ENCODE measurements at regions not wholly inside any gene's neighbourhood (a gene's known extent, or its start where the extent isn't known, plus 50 kb on each side); places are given as distances from the start of the nearest gene placed in this dataset.

DNA sequence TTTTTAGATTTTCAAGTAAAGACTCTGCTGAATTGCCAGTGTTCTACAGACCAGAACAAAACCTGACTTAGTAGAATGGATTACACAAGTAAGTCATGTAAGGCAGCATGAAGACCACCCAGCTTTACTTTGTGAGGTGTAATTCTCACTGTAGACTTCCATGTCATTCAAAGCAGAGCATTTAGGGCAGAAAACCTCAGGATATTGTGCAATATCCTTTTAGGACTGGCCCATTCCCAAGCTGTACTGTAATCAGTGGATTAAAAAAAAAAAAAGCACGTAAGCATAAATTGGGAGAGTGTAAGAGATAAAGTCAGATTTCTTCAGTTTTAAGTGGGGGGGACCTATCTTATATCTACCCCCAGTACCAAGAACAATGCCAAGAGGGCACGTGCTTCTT lies 380.5 kb upstream of the PRMT6 start:
- DNase-seq (ENCODE audit: extremely low read depth, low read depth) = no peak
- H3K4me3 ChIP-seq (replicated peaks; ENCODE audit: low read depth, low read length) = no peak overlapping the region
- TF ChIP-seq, protein P1, sequence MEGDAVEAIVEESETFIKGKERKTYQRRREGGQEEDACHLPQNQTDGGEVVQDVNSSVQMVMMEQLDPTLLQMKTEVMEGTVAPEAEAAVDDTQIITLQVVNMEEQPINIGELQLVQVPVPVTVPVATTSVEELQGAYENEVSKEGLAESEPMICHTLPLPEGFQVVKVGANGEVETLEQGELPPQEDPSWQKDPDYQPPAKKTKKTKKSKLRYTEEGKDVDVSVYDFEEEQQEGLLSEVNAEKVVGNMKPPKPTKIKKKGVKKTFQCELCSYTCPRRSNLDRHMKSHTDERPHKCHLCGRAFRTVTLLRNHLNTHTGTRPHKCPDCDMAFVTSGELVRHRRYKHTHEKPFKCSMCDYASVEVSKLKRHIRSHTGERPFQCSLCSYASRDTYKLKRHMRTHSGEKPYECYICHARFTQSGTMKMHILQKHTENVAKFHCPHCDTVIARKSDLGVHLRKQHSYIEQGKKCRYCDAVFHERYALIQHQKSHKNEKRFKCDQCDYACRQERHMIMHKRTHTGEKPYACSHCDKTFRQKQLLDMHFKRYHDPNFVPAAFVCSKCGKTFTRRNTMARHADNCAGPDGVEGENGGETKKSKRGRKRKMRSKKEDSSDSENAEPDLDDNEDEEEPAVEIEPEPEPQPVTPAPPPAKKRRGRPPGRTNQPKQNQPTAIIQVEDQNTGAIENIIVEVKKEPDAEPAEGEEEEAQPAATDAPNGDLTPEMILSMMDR (IDR thresholded peaks at IDR 0.05; ENCODE audit: low read depth, low read length, missing control alignments) = no peak

DNA sequence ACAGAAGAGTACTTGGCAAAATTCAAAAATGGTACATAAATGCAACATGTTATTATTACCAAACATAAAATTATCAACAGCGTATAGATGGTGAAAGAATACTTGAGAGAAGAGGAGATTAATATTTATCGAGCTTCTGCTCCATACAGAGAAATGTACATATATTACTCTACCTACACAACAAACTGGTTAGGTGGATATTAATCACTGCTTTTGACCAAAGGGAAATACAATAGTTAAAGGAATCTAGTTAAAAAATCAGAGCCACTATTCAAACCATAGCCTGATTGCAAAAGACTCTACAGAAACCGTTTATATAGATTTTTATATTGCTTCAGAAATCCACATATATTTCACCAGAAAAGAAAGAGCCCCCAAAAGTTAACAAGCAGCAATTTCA lies 379.3 kb upstream of the PRMT6 start:
- H3K4me3 ChIP-seq (replicated peaks; ENCODE audit: low read depth, low read length) = no peak overlapping the region
- TF ChIP-seq, protein P1 (IDR thresholded peaks at IDR 0.05; ENCODE audit: low read depth, low read length, missing control alignments) = no peak
- DNase-seq (ENCODE audit: extremely low read depth, low read depth) = no peak

DNA sequence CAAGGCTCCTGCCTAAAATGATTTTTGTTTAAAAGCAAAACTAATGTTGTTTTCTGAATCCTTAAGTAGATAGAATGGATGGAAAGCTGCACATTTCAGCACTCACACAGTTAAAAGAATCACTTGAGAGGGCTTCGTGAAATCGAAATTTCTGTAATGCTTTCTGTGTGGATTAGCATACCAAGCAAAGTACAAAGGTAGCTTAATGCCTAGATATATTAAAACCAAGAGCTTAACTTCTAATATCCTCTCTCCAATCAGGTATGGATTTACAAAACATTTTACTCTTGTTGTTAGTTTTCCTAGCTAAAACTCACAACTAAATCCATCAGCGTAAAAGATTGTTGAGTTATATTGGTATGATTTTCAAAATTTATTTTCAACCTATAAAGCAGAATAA lies 378.8 kb upstream of the PRMT6 start:
- DNase-seq (ENCODE audit: extremely low read depth, low read depth) = no peak
- TF ChIP-seq, protein P1 (IDR thresholded peaks at IDR 0.05; ENCODE audit: low read depth, low read length, missing control alignments) = no peak
- no peak overlapping the region for H3K4me3 ChIP-seq (replicated peaks; ENCODE audit: low read depth, low read length)

DNA sequence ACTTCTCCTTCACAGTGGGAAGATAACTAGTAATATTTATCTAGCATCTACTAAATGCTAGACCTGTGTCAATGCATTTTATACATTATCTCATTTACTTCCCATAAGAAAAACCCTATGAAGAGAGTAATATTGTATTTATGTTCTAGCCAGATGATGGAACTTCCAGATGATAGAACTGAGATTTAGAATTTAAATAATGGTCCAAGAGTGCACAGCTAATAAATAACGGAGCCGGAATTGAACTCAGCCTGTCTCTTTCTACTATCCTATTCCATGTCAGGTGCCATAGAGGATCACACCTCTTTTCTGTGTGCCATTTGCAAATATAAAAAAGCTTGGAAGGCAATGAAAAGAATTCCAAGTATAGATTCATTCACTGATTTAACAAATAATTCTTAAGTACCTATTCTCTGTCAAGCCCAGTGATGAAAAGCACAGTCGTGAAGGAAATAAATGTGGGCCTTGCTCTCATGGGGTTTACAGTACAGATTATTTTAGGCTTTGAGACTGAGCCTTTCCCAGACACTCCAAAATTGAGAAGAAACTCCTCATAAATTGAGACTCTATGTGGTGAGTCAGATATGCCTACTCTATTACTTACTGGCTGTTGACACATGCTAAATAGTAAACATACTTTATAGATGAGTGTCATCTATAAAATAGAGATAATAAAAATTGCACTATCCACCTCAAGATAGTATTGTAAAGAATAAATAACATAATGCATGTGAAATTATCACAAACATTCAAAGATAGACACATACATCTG lies 378.0 kb upstream of the PRMT6 start:
- TF ChIP-seq, protein P1 (IDR thresholded peaks at IDR 0.05; ENCODE audit: low read depth, low read length, missing control alignments) = no peak
- DNase-seq (ENCODE audit: extremely low read depth, low read depth) = no peak
- no peak overlapping the region for H3K4me3 ChIP-seq (replicated peaks; ENCODE audit: low read depth, low read length)

DNA sequence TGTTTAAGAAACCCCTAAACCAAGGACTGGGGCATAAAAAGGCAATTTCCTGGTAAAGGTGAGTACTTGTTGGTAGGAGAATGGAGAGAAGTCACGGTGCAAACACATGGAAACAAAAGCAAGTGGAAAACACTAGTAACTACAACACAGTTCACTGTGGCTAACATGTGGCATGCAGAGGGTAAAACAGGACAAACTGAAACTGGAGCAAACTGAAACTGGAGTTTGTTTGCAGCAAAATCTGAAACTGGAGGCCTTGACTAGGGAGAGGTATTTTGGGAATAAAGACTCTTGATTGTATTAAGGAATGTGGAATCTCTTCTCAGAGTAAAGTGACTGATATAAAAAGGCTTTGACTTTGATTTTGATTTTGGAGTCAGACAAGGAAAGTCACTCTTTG lies 376.3 kb upstream of the PRMT6 start:
- no peak overlapping the region for H3K4me3 ChIP-seq (replicated peaks; ENCODE audit: low read depth, low read length)
- TF ChIP-seq, protein P1 (IDR thresholded peaks at IDR 0.05; ENCODE audit: low read depth, low read length, missing control alignments) = no peak

DNA sequence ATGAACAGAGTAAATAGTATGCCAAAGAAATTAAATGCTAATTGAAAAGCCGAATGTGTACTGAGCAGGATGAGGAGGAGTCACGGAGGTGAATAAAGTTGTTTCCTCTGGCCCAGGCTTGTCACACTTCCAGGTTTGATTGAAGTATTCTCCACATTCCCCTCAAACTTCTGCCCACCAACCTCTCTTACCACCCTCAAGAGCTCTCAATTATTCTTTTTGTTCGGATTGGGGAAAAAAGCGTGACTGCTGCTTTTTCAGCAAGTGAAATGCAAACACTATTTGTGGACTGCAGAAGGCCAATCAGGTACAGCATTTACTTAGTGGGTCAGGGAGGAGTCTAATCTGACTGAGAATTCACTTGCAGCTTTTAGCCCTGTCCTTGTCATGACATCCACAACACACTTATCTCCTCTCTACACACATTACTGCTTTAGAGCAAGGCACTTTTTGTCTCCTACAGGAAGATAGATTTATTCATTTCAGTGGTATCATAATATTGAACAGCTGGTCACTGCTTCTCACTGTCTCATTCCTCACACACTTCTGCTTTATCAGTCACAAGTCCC lies 375.6 kb upstream of the PRMT6 start:
- no peak for DNase-seq (ENCODE audit: extremely low read depth, low read depth)
- TF ChIP-seq, protein P1 (IDR thresholded peaks at IDR 0.05; ENCODE audit: low read depth, low read length, missing control alignments) = no peak
- no peak overlapping the region for H3K4me3 ChIP-seq (replicated peaks; ENCODE audit: low read depth, low read length)

More for the DNA sequence above, 376.3 kb upstream of the PRMT6 start:
- no peak for DNase-seq (ENCODE audit: extremely low read depth, low read depth)
